SKM-1 treated with dmso at 0.1 percent for 144 hours (cell line): ENCODE measurements at regions not wholly inside any gene's neighbourhood (a gene's known extent, or its start where the extent isn't known, plus 50 kb on each side); places are given as distances from the start of the nearest gene placed in this dataset.
"Not testable (repeated sequence)": the region's sequence is repeated elsewhere in the genome, so short reads cannot be mapped to it uniquely, and the experiment has no call there.

Experiments used
- DNase-seq: peaks from one replicate; lab custom pipeline; 2025; ENCODE audit not compliant: unreplicated experiment; lab: John Stamatoyannopoulos, UW

GRCh38 chr6:91114123-91114708, 527.3 kb upstream of the MAP3K7 start:
- DNase-seq: no peak

- no peak for DNase-seq
These were observed 519.2 kb upstream of the MAP3K7 start for GRCh38 chr6:91106083-91106482.

GRCh38 chr6:91105532-91105931, 518.7 kb upstream of the MAP3K7 start:
- DNase-seq: no peak

DNA sequence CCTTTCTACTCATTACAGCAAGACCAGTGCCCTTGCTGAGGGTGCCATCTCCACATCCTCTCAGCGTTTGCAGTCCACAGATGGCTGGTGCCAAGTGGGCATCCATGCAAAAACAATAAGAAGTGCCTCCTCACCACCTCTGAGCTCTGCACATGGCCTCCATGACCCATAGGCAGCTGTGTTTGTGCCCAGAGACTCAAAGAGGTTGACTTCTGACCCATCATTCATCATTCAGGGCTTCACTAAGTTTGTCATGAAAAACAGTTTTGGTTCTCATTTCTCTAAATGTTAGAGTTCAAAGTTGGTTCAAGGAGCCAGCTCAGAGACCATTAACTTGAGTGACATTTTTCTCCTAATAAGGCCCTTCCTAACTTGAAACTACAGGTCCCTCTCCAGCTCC, 512.6 kb upstream of the MAP3K7 start:
- no peak for DNase-seq

DNA sequence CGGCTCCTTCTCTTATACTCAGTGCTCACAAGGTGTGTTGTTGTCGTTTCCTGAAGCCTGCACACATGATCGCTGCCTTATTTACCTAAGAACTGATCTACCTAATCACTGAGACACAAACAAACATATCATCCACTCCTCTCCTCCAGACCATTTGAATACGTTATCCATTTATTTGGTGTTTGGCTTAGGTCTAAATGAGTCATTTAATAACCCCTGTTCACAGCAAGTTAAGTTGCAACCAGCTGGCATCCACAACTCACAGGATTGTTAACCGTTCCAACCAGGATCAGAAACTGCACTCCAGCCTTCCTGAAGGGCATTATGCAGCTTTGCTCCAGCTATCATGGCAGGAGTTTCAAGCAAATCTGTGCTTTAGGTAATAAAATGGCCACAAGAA, 511.1 kb upstream of the MAP3K7 start:
- DNase-seq: no peak

DNA sequence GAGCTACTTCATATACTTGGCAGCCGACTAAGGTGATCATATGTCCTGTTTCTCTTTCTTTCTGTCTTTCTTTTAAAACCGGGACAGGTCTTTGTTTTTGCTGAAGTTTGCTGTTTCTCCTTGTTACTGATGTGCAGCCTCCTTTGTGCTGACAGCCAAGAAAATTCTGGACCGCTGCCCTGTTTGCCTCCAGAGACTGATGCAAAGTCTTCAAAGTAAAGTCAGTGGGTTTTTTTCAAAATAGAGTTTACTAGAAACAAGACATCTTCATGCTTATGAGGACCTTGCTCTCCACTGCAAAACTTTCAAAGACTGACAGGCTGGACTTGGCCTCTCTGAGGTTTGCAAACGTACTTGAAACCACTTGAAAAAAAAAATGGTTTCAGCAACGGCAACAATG, 510.5 kb upstream of the MAP3K7 start:
- DNase-seq: no peak

- DNase-seq: no peak
These were observed 508.1 kb upstream of the MAP3K7 start for GRCh38 chr6:91094806-91095475.

DNA sequence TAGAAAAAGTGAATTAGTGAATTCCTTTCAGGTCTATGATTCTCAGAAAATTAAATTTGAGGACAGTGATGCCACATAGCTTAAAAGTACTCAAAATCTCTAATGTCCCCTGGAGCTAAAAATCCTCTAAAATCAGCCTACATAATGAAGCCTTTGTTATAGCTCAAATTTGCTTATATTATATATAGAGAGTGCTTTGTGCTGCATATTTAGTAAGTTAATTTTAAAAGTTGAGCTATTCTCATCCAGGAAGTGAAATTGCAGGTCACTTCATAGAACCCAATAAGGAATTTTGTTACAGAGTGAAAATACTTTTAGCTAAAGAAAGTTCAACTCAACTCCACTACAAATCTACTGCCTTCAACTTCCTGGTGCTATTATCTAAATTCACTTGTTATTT, 507.5 kb upstream of the MAP3K7 start:
- DNase-seq: no peak

- no peak for DNase-seq
These were observed 502.1 kb upstream of the MAP3K7 start for GRCh38 chr6:91088976-91089375.

DNA sequence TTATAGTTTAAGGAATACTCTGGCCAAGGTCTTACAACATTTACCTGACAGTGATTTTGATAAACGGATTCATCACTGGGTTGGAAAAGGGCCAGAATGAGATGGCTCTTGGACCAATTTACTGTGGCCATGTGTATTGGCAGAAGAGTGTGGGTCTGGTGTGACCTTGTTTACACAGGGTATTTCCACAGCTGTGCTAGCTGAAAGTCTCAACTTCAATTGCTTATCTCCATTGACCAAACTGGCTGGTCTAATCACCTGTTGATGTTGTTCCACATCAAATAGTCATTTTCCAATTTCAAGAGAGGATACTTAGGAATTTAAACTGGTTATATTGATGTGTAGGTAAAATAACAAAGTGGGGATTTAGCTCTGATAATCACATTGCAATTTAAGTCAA, 501.6 kb upstream of the MAP3K7 start:
- no peak for DNase-seq

DNA sequence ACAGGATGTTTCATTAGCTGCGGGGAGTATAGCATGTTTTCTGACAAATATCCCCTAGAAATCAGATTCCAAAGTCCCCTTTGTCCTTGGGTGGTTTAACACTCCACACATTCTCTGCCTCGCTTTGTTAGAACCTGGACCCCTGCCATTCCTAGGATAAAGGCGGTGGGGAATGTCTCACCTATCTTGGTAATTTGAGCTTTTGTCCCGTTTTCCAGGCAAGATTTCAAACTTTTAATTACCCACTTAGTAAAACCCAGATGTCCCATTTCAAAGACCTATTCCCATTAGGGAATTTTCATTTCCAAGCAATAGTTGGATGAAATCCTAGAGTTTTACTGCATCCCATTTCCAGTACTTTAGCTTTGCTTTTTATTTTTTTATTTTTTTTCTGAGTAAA, 501.0 kb upstream of the MAP3K7 start:
- DNase-seq: no peak

GRCh38 chr6:91083211-91083610, 496.3 kb upstream of the MAP3K7 start:
- DNase-seq: no peak

DNA sequence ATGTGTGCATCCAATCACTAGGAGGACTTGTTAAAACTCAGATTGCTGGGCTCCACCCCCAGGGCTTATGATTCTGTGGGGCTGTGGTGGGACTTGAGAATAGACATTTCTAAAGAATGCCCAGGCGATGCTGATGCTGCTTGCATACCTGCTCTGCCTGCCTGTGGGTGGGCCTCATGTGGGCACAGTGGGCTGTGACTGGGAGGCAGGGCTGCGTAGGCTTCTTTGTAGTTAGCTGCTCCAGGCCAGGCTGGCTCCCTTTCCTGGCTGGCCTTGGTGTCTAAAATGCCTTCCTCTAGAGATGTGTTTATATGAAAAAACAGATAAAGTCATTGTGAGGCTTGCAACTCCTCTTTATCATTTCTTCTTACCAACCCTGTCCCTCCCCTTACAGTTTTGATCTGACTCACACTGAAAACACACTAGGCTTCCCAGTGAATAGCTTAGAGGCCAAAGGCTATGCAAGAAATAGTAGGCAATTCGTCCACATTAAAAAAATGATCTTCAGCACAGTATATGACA, 495.5 kb upstream of the MAP3K7 start:
- DNase-seq: no peak

- peak; percentile 49 for DNase-seq
These were observed 494.7 kb upstream of the MAP3K7 start for GRCh38 chr6:91081452-91082067.

GRCh38 chr6:91080871-91081270, 494.0 kb upstream of the MAP3K7 start:
- no peak for DNase-seq

DNA sequence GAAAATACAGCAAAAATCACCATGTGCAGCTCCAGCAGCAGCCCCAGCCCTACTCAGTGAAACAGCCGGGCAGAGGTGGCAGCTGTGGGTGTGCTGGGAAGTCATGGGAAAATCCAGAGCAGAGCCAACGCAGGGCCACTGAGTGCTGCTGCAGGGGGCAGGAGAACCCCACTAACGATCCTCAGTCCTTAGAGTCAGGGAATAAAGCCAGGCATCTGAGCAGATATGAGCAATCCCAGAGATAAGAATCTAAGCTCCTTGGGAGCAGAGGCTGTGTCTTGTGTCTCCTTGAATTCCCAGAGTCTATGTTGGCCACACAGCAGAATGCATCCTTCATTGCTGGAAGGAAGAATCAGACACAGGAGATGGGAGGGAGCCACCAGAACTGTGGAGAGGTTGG, 493.1 kb upstream of the MAP3K7 start:
- no peak for DNase-seq

DNA sequence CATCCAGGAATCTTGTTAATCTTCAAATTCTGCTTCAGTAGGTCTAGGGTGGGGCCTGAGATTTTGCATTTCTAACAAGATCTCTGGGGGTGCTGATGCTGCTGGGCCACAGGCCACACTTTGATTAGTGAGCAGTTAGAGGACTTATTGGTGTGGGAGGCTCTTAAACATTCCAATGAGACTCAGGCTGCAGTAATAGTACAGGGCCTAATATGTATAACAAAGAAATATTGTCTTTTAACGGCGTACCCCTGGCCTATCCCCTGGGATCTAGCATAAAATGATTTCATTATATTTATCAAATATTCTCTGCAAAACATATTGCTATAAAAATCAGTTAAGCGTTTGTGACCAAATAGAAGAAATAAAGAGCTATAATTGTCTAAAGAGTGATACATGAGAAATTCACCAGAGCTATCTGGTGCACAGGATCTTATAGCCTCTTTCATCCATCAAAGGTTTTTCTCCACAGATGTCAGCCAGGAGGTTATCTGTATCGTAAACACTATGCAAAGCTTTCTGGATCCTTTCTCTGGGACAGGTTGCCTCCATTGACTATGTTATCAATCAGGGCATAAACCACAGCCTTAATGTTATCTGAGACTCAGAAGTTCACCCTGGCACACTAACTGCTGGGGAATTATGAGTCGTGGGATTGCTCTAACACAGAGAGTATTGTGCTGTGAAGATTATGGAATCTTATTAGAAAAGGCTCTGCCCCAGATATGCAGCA, 488.5 kb upstream of the MAP3K7 start:
- no peak for DNase-seq

GRCh38 chr6:91063362-91063761, 476.5 kb upstream of the MAP3K7 start:
- DNase-seq: no peak

DNA sequence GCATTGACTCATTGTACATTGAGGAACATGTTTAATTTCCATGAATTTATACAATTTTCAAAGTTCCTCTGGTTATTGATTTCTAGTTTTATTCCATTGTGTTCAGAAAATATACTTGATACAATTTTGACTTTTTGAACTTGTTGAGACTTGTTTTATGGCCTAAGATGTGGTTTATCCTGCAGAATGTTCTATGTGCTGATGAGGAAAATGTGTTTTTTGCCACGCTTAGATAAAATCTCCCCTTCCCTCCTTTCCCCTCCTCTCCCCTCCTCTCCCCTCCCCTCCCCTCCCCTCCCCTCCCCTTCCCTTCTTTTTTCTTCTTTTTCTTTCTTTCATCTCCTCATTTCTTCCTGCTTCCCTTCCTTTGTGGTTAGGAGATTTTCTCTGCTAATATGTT, 470.8 kb upstream of the MAP3K7 start:
- DNase-seq: no peak

DNA sequence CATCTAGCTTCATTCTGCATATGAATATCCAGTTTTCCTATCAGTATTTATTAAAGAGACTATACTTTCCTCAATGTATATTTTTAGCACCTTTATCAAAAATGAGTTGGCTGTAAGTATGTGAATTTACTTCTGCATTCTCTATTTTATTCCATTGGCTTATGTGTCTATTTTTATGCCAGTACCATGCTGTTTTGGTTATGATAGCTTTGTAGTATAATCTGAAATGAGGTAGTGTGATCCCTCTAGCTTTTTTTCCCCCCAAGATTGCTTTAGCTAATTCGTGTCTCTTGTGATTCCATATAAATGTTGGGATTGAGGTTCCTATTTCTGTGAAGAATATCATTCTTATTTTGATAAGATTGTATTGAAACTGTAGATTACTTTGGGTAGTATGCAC, 469.1 kb upstream of the MAP3K7 start:
- no peak for DNase-seq

DNA sequence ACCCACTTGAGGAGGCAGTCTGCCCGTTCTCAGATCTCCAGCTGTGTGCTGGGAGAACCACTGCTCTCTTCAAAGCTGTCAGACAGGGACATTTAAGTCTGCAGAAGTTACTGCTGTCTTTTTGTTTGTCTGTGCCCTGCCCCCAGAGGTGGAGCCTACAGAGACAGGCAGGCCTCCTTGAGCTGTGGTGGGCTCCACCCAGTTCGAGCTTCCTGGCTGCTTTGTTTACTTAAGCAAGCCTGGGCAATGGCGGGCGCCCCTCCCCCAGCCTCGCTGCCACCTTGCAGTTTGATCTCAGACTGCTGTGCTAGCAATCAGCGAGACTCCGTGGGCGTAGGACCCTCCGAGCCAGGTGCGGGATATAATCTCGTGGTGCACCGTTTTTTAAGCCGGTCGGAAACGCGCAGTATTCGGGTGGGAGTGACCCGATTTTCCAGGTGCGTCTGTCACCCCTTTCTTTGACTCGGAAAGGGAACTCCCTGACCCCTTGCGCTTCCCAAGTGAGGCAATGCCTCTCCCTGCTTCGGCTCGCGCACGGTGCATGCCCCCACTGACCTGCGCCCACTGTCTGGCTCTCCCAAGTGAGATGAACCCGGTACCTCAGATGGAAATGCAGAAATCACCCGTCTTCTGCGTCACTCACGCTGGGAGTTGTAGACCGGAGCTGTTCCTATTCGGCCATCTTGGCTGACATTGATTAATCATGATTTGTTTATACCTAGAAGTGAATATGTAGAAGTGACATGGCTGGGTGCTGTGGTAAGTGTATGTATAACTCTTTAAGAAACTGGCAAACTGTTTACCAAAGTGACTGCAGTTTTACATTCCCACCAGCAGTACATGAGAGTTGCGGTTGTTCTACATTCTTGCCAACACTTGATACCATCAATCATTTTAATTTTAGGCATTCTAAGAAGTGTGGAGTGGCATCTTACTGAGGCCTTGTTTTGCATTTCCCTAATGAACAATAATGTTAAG, 465.9 kb upstream of the MAP3K7 start:
- DNase-seq: not testable (repeated sequence)
